ENCODE measurements at regions not wholly inside any gene's neighbourhood (a gene's known extent, or its start where the extent isn't known, plus 50 kb on each side); places are given as distances from the start of the nearest gene placed in this dataset.

DNA sequence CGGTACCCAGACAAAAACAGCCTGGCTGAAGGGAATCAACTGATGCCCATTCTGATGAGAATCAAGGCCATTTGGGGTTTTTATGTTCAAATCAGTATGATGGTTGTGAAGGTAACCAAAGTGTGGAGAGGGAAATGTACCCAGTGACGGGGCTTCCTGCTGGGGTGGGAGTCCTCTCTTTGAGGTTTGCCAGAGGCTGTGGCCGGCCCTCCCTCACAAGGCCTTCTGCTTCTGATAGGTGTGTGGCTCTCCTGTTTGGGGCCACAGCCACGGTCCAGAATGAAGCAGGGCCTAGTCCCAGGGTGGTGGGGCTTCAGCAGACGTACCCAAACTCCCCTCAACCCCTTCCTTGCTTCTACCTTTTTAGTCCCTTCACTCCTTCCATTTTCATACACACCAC lies 86.7 kb upstream of the NAA20 start:
- no peak for DNase-seq

DNA sequence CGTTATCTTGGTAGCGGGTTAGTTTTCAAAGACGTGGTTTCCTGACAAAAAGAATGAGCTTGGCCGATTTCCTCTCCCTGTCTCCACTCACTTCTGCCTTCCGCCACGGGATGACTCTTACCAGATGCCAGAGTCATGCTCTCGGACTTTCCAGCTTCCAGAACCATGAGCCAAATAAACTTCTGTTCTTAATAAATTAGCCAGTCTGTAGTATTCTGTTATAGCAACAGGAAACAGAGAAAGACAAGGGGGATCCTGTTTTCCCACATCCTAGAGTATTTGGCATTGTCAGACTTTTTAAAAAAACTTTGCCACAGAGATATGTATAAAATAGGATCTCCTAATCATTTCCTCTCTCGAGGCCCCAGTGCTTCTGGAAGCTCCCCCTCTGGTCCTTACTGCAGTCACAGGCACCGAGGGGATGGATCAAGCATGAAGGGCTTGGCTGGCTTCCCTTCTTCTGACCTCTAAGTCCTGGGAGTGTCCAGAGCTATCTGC lies 84.9 kb upstream of the NAA20 start:
- no peak for DNase-seq

DNA sequence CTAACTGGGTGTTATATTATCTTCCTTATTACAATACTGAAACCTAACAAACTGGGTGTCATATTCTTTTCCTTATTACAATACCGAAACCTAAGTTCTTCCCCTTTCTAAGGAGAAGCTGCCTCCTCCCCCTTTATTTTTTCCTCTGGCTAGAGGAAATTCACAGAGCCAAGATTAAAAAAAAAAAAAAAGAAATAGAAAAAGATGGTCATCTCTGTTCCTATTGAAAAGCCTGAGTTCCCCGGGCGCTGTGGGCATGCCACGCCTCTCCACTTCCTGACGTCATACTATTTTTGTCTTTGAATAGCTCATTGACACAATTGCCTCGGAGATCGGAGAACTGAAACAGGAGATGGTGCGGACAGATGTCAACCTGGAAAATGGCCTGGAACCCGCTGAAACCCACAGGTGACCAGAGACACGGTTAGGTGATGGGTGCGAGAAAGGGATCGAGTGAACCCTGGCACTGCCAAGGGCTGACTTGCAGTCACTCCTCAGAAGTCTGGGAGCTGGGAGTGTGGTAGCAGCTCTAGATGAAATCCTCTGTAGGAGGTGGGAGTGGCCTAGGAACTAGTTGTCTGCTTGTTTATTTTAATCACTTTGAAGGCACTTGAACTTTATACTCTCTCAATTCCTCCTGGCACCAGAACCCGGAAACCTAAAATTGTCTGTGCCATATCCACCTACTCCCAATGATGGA lies 82.2 kb upstream of the NAA20 start:
- DNase-seq, result no peak

DNA sequence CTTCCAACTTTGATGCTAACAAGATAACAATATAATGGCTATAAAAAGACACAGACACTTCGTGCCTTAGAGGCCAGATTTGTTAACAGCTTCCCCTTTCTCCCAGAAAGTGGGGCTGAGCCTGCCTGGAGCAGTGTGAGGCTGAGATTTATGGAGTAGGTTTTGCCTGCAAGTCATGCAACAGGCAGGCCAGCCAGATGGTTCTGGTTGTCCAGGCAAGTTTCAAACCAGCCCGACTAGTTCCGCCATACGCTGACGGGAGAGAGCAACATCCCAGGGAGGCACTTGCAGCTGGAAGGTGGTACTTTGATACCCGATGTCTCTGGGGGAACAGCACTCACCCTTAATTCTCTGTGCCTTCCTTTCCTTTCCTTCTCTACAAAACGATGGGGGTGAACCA lies 81.3 kb upstream of the NAA20 start:
- DNase-seq, result no peak

DNA sequence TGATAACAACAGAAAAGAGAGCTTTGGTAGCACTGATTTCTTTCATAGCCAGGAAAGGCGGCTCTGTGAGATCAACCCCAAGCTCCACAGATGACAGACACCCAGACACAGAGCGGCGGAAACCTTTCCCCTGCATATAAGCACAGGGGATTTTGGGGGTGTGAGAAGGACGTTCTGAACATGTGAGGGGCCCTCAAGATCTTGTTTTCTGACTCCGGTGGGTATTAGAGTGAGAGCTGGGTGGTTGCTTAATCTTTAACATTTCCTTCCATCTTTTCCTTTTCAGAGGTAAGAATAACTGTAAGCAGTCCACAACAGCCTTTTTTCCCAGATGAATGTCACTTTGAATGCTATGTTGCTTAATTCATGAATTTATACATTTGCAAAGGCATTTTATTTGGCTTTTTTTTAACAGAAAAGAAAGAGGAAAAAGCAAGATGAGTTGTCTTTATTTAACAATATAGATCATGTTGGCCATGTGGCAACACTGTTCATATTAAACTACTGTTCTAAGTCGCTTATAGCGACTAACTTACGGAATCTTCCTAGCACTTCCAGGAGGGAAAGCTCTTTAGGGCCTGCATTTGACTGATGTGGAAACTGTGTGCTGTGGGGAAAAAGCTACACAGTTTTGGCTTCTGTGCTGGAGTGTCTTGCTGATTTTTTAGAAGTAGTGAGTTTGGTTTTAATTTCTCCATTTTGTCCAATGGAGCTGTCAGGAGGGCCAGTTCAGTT lies 80.5 kb upstream of the NAA20 start:
- DNase-seq, result no peak

DNA sequence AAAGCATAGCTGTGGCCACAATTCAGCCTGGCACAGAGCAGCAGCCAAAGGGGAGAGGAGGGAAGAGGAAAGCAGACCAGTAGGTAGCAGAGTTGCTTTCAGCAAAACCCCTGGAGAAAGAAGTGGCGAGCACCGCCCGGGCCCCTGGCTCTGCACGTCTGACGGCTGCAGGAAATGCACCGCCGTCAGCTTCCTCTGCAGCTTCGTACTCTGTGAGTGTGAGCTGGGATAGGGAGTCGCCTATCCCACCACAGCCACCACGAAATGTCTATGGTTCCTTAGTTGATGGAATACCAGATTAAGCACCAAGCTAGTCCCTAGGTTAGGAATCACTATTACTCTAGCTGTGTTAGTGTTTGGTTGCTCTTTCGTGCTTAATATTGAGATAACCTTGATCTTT lies 79.9 kb upstream of the NAA20 start:
- DNase-seq, result no peak

DNA sequence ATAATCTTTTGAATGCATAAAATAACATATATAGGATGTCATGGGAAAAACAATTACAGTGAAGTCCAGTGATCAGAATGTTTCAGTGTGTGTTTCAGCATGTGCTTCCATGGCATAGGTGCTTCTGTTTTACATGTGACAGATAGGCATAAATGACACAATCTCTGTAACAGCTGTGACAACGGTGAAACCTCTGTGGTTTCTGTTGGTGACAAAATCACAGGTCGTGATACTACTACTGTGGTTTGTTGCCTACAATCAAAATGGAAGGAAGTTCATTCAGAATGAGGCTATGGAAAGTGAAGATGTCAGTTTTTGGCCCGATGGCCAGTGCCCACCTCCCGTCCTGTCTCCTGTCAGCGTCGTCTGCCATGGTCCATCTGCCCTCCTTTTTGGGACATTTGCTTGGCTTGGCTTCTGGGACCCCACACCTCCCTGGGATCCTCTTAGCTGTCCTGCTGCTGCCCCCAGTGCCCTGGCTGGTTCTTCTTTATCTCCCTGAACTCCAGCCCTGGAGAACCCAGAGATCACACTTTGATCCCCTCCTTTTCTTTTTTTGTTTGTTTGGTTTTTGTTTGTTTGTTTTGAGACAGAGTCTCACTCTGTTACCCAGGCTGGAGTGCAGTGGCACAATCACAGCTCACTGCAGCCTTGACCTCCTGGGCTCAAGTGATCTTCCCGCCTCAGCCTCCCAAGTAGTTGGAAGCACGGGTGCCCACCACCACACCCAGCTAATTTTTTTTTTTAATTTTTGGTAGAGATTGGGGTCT lies 79.3 kb upstream of the NAA20 start:
- DNase-seq, result no peak

DNA sequence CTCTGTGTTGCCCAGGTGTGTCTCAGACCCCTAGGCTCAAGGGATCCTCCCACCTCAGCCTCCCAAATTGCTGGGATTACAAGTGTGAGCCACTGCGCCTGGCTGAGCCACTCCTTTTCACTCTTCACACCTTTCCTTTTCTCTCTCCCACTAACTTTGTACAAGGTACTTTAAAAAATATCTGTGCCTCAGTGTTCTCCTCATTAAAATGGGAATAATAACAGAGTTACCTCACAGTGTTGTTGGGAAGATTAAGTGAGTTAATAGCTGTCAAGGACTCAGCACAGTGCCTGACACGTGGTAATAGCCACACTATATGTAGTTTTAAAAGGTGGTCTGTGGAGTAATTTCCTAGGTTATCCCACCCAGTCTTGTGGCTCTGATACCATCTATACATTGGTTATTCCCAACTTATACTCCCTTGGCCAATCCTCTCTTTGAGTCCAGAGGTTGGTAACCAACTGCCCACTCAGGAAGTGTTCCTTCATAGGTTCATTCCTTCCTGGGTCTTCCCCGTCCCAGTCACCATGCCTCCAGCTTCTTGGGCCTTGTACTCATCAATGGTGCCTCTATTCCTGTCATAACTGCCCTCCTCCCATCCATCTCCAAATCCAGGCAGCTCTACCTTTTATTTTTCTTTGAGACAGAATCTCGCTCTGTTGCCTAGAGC lies 78.6 kb upstream of the NAA20 start:
- no peak for DNase-seq

DNA sequence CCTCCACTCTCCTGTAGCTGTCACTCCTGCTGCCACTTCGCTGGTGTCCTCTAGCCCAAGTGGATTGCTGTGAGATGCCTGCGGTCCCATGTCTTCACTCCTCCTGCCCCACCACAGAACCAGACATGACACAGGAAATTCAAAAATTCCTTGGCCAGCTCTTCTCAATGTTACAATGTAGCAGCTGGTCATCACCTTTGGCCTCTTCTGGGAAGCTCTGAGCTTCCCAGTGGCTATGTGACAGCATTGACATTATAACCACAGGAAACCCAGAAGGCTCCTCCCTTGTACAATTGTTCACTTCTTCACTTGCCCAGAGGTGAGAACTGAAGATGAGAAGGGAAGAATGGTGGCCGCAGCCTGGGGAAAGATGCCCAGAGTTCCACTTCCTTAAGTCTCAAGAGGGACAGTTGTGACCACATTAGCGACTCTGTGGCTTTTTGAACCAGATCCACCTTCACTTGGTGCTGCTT lies 76.1 kb upstream of the NAA20 start:
- DNase-seq, result no peak

DNA sequence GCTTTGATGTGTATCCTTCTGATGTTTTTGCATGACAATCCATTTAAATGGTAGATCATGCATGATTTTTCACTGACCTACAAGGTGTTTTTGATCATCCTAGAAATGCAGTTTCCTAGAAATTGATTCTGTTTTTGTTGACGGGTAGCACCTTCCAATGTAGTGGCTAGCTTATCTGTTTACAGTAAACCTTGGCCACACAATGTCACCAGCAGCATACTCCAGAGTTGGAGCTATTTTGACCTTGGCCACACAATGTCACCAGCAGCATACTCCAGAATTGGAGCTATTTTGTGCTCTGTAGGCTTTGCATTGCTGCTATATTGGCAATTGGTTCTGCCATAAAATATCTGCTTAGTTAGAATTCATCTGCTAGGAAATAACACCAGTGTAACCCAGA lies 74.6 kb upstream of the NAA20 start:
- no peak for DNase-seq

DNA sequence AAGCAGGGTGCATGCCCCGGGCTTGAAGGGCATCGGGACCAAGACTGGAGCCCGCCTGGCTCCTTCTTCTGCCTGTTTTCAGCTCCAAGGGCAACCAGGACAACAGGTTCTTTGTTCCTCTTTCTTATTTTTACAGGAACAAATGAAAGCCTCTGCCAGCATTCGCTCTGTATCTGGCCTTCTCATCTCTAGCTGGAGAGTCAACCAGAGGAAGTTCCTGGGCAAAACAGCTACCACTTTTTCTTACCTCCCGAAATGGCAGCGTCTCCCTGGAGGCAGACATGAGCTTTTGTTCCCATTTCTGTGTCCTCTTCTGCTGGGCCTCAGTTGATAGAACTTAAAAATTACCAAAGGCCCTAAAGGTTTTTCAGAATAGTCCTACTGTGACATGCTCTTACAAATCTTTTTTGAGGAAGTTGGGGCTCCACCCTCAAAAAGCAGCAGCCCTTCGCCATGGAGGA lies 74.1 kb upstream of the NAA20 start:
- no peak for DNase-seq

DNA sequence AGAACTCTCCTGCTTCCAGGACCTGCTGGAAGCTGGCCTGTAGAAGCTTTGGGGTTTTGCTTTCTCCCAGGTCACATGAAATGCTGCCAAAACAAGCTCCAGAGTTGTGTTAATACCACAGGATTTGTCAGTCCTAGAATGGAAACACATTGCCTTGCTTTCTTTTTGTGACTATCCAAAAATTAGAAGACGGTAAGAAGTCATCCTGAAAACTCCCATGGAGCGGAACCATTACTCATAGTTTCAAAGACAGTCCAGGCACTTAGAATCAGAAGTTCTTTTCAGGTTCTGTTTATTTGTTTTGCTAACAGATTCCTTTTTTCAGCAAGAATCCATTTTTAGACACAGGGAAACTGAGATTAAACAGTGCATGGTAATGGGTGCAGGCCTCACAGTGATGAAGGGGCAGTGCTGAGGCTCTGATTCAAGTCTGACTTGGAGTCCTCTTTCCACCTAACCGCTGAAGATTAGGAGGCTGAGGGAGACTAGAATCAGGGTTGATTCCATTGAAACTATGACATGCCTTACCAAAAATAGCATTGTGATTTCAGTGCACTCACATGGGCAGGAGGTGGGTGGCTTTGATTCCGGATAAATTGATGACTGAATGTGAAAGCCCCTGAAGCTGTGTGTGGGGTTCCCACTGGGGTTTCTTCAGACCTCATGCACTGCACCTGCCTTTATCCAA lies 72.2 kb upstream of the NAA20 start:
- DNase-seq, result no peak

DNA sequence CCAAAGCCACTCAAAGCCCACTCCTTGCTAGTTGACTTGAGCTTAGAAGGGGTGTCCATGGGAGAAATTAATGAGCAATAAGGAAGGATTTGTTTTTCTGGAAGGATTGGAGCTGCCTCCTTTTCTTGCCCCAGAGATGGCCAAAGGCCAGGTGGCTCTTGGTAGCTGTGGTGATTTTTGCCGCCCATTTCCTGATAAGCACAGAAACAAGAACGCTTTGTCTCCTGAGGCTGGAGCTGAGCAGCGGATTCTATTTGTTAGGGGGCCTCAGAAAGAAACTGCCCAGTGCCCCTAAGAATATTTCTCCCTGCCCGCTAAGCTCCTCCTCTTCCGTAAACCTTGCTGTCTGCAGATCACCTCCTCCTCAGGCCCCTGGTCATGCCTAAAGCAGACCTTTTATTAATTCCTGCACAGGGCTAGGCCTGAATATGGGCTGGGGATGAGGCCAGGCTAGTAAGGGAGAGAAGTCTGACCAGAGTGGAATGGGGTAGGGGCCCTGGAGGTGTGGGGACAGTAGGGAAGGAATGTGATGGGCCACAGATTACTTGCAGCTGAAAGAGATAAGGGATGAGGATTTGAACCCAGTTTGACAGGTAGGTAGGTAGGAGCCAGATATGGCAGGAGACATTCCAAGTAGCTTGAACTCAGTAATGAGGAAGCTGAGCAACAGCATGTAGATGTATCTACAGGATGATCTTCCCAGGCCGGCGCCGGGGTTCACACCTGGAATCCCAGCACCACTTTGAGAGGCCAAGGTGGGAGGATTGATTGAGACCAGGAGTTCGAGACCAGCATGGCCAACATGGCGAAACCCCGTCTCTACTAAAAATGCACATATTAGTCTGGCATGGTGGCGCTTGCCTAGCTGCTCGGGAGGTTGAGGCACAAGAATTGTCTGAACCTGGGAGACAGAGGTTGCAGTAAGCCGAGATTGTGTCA lies 71.2 kb upstream of the NAA20 start:
- DNase-seq, result no peak

DNA sequence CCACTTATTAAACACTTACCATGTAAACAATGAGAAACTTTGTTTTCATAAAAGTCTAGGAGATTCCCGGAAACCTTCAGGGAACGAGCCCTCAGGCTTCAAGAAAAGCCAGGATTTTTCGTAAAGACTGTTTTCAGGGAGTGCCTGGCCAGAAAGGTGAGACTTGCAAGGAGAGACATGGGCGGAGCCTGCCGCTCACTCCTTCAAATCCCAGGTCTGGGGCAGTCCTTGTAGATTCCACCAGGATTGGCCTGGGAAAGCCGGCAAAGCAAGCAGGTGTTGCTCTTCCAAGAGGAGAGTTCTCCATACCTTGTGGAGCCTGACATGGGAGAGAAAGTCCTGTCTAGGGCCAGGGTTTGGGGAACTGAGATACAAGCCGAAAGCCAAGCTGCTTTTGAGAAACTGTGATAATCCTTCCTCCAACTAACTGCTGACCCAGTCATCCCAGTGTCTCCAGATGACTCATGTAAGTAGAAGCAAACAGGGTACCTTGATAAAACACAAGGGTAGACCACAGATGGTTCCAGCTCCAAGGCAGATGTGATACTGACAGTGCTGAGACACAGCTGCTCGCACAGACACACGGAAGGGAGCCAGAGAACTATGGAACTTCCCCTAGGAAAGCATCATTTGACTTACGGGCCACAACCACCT lies 69.4 kb upstream of the NAA20 start:
- no peak for DNase-seq

DNA sequence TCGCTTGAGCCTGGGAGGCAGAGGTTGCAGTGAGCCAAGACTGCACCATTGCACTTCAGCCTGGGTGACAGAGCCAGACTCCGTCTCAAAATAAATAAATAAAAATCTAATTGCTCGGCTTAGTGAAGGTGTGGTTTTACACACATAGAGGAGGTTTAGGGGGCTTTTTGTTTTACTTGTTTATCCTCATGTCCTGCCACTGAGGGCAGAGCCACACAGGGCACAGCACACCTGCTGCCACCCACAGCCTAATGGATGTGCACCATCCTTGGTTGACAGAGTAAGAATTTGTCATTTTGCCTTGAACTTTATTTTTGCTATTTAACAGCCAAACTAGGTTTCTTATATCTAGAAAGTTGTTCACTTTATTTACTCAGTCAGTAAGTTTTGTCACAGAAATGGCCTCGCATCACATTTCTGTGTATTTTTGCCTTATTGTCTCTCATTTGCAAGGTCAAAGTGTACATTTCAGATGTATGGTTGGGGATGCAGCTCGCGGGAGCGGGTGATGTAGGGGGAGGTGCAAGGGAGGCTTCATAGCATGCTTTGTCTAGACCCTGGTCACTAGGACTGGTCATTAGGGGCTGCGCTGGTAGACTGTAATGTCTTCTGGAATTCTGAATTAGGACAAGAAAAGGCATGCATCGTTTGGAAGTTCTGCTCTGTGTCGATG lies 67.8 kb upstream of the NAA20 start:
- DNase-seq, result no peak

DNA sequence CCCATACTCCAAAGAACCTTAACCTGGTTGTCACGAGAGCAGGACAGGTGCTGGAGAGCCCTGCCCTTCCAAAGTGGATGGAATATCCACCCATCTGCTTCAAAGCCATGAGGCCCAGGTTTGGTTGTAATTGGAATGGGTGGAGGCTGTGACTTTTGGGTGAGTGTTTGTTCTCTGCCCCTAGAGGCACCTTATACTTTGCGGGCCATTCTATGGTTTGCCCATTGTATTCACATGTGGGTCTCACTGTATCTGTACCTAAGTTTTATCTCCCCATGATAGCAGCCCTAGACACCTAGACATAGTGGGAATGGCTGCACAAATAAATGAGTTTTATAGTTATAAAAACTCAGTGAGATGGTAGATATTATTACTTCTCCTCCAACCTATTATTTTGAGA lies 67.1 kb upstream of the NAA20 start:
- DNase-seq, result no peak

DNA sequence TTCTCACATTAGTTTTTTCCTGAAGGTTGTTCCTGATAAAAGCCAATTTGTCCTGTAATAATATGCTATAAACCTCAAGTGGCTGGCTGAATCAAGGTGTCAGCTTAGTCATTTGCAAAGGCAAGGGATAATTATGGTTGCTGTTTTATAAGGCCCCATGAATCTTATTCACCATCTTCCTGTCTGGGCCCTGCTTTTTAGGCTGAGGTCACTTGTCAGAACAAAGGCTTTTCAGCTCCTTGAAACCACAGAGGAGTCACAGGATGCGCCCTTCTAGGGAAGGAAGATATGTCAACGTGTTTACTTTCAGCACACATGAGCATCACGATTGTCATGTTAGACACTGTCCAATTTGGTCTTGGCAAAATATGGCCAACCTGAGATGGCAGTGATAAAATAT lies 64.8 kb upstream of the NAA20 start:
- DNase-seq, result peak; percentile 24

DNA sequence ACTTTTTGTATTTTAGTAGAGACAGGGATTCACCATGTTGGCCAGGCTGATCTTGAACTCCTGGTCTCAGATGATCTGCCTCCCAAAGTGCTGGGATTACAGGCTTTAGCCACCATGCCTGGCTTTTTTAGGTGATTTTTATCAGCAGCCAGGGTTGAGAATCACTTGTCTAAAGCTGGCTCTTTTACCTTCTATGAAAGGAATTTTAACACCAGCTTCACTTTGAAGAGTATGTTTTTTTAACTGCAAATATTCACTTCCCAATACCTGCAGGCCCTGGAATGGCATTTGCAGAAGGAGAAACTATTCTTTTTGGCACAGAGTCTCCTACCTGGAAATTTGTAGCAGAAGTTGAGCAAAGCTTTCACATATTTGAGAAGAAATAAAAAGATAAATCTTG lies 63.6 kb upstream of the NAA20 start:
- DNase-seq, result no peak

DNA sequence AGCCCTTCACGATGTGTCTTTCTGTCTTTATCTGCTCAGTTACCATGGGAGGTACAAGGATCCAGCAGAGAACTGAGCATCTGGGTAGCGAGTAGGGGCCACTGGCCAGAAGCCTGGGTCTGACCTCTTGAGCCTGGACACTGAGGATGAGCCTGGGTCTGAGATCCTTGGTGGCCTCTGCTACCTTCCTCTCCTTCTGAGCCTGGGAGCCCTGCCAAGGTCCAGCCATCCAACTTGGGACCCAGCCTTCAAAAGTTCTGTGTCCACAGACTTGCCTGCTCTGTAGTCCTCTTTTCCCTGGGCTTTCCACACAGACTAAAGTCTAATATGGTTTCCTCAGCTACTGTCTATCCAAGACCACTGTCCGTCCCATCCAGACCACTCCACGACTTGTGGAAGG lies 60.2 kb upstream of the NAA20 start:
- DNase-seq, result no peak

DNA sequence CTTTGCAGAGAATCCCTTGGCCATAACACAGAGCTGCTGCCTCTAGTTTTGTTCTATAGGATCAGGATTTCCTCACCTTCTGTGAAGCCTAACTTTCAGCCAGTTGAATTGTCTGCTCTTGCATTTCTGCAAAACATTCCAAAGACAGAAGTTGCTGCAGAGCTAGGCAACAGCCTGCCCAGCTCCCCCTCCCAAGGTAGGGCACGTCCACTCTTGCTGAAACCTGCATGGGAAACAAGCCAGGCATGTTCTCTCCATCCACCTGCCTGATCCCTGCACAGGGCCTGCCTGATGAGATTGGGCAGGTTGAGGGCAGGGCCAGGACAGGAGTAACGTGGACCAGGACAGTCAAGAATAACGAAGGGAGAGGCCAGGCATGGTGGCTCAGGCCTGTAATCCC lies 58.9 kb upstream of the NAA20 start:
- DNase-seq, result no peak

All from NCI-H2081 treated with DMSO at 0.1 percent for 48 hours (cell line).